ENCODE measurements at regions not wholly inside any gene's neighbourhood (a gene's known extent, or its start where the extent isn't known, plus 50 kb on each side); places are given as distances from the start of the nearest gene placed in this dataset.

DNA sequence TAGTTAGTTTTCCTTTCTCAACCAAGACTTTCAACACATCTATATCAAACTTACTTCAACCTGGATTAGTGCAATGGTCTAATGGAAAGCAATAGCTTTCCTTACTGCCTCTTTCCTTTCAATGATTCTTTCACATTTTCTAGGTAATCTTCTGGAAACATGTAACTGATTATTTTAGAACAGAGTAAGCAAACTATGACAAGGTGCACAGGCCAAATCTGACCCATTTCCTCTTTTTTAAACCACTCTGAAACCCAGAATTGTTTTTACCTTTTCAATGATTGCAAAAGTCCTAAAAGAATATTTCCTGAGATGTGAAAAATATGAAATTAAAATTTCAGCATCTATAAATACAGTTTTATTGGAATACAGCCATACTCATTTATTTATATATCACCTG is 81.6 kb upstream of the TMTC2 start:
- TF ChIP-seq, protein P1, sequence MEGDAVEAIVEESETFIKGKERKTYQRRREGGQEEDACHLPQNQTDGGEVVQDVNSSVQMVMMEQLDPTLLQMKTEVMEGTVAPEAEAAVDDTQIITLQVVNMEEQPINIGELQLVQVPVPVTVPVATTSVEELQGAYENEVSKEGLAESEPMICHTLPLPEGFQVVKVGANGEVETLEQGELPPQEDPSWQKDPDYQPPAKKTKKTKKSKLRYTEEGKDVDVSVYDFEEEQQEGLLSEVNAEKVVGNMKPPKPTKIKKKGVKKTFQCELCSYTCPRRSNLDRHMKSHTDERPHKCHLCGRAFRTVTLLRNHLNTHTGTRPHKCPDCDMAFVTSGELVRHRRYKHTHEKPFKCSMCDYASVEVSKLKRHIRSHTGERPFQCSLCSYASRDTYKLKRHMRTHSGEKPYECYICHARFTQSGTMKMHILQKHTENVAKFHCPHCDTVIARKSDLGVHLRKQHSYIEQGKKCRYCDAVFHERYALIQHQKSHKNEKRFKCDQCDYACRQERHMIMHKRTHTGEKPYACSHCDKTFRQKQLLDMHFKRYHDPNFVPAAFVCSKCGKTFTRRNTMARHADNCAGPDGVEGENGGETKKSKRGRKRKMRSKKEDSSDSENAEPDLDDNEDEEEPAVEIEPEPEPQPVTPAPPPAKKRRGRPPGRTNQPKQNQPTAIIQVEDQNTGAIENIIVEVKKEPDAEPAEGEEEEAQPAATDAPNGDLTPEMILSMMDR (IDR thresholded peaks at IDR 0.05), result no peak
- no peak for TF ChIP-seq POLR2A (IDR thresholded peaks at IDR 0.05)
